Upper lobe of left lung (tissue), 4 donors: ENCODE measurements at regions not wholly inside any gene's neighbourhood (a gene's known extent, or its start where the extent isn't known, plus 50 kb on each side); places are given as distances from the start of the nearest gene placed in this dataset.

Experiments
- POLR2A ChIP-seq, 4 donors: fragments of 450-650 bp; IDR thresholded peaks; one replicate each; pipeline ENCODE4 v1.5.1; 2016 to 2017; ENCODE audit warnings: antibody characterized with exemption in 4 of 4, mild to moderate bottlenecking in 2 of 4
- POLR2AphosphoS5 ChIP-seq, 2 donors: sonication (generic); formaldehyde crosslinking; IDR thresholded peaks; one replicate each; pipeline ENCODE4 v1.5.1; 2017; ENCODE audit warnings: antibody characterized with exemption in 2 of 2

- no peak for TF ChIP-seq POLR2A (IDR thresholded peaks at IDR 0.05)
- no peak for TF ChIP-seq POLR2AphosphoS5 (IDR thresholded peaks at IDR 0.05)
These were observed 217.2 kb upstream of the PRDM1 start for GRCh38 chr6:105868823-105869460.
